ENCODE measurements at regions not wholly inside any gene's neighbourhood (a gene's known extent, or its start where the extent isn't known, plus 50 kb on each side); places are given as distances from the start of the nearest gene placed in this dataset.

GRCh38 chr7:65744406-65744805 is 128.5 kb upstream of the VKORC1L1 start:
- TF ChIP-seq CTCF (IDR thresholded peaks at IDR 0.05), result no peak
- TF ChIP-seq POLR2A (IDR thresholded peaks at IDR 0.05), result no peak

All from thyroid gland (tissue), 4 donors.